Sigmoid colon (tissue), 6 donors: ENCODE measurements at regions not wholly inside any gene's neighbourhood (a gene's known extent, or its start where the extent isn't known, plus 50 kb on each side); places are given as distances from the start of the nearest gene placed in this dataset.

Source experiments
- DNase-seq: peaks from one replicate; pipeline ENCODE4 v3.0.0-alpha.2; 2019
- H3K27ac ChIP-seq, 4 donors: fragments of 200-600 bp; sonication (generic); one replicate each; pipeline ENCODE4 v1.5.1; 2016 to 2019; ENCODE audit warnings: mild to moderate bottlenecking in 1 of 4
- H3K27me3 ChIP-seq, 3 donors: fragments of 200-600 bp; sonication (generic); one replicate each; pipeline ENCODE4 v1.5.1; 2019; ENCODE audit warnings: mild to moderate bottlenecking in 1 of 3
- H3K36me3 ChIP-seq, 4 donors: fragments of 200-600 bp; sonication (generic); one replicate each; pipeline ENCODE4 v1.5.1; 2016 to 2019
- H3K4me1 ChIP-seq, 4 donors: fragments of 200-600 bp; sonication (generic); one replicate each; pipeline ENCODE4 v1.5.1; 2017 to 2019
- H3K4me3 ChIP-seq, 4 donors: fragments of 200-600 bp; sonication (generic); one replicate each; pipeline ENCODE4 v1.5.1; 2017 to 2019; ENCODE audit warnings: mild to moderate bottlenecking in 2 of 4, moderate library complexity in 1 of 4
- H3K9me3 ChIP-seq, 4 donors: fragments of 200-600 bp in 3 of 4; sonication (generic) in 3 of 4; one replicate each; pipeline versions ENCODE4 v1.5.1 to v1.6.1; 2013 to 2019
- EP300 ChIP-seq, 4 donors: sonication (generic); formaldehyde crosslinking; IDR thresholded peaks; one replicate each; pipeline ENCODE4 v1.6.1; 2017; ENCODE audit warnings: antibody characterized with exemption in 4 of 4
- POLR2A ChIP-seq, 2 donors: fragments of 450-650 bp; IDR thresholded peaks; one replicate each; pipeline ENCODE4 v1.6.1; 2016; ENCODE audit warnings: antibody characterized with exemption in 2 of 2, mild to moderate bottlenecking in 2 of 2, moderate library complexity in 2 of 2
- POLR2AphosphoS5 ChIP-seq, 4 donors: sonication (generic); formaldehyde crosslinking; IDR thresholded peaks; one replicate each; pipeline ENCODE4 v1.6.1; 2017; ENCODE audit warnings: antibody characterized with exemption in 4 of 4
- WGBS, 2 donors: extraction: QIAGEN DNeasy Blood & Tissue Kit; methylation state at CpG; one replicate each; pipeline ENCODE4 v1.1.7; 2013; 5-methylcytosine and 5-hydroxymethylcytosine counted together
- intact Hi-C: fragments of 100-400 bp; cut with DNase I; formaldehyde crosslinking; loops from one replicate; pipeline ENCODE4 v1.15.1; 2023
- TF ChIP-seq, protein P1 (sequence below), 4 experiments: fragments of 450-650 bp in 3 of 4; fragments of 200-600 bp in 1 of 4; IDR thresholded peaks; one replicate each; pipeline ENCODE4 v1.5.1; 2016 to 2019; ENCODE audit warnings: antibody characterized with exemption in 4 of 4, mild to moderate bottlenecking in 3 of 4, moderate library complexity in 2 of 4
- donor health status: healthy with polysubstance abuse.
- donor health status: healthy.

DNA sequence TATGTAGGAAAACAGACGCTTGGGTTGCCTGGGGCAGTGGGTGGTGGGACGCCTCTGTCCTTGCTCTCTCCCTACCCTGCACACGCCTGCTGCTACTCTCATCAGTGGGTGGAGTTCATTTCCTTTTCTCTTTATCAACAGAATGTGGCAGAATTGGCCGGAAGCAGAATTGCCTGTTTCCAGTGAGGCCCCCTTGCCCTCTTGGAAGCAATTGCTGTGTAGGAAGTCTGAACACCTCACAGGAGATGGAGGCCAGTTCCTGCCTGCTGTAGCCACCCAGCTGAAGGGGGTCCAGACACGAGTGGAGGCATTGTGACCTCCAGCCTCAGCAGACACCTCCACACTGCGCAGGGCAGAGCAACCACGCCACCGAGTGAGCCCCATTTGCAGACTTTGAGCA is 331.6 kb upstream of the ZNF32 start:
- Histone ChIP-seq H3K27ac (no peak overlapping the region), H3K36me3 (no peaks in the 10 kb centered on the region), H3K27me3 (no peaks in the 10 kb centered on the region), H3K9me3 (no peaks in the 10 kb centered on the region), H3K4me1 (no peaks in the 10 kb centered on the region), H3K4me3 (no peak overlapping the region)
- intact Hi-C loops = no loop called here
- WGBS, 2 donors = 55 to 67% methylated on average over 8 of the region's 8 CpGs
- TF ChIP-seq EP300 (IDR thresholded peaks at IDR 0.05) (no peak), POLR2AphosphoS5 (IDR thresholded peaks at IDR 0.05) (no peak), POLR2A (IDR thresholded peaks at IDR 0.05) (no peak)
- TF ChIP-seq, protein P1, sequence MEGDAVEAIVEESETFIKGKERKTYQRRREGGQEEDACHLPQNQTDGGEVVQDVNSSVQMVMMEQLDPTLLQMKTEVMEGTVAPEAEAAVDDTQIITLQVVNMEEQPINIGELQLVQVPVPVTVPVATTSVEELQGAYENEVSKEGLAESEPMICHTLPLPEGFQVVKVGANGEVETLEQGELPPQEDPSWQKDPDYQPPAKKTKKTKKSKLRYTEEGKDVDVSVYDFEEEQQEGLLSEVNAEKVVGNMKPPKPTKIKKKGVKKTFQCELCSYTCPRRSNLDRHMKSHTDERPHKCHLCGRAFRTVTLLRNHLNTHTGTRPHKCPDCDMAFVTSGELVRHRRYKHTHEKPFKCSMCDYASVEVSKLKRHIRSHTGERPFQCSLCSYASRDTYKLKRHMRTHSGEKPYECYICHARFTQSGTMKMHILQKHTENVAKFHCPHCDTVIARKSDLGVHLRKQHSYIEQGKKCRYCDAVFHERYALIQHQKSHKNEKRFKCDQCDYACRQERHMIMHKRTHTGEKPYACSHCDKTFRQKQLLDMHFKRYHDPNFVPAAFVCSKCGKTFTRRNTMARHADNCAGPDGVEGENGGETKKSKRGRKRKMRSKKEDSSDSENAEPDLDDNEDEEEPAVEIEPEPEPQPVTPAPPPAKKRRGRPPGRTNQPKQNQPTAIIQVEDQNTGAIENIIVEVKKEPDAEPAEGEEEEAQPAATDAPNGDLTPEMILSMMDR (IDR thresholded peaks at IDR 0.05) = no peak
- DNase-seq = no peak

DNA sequence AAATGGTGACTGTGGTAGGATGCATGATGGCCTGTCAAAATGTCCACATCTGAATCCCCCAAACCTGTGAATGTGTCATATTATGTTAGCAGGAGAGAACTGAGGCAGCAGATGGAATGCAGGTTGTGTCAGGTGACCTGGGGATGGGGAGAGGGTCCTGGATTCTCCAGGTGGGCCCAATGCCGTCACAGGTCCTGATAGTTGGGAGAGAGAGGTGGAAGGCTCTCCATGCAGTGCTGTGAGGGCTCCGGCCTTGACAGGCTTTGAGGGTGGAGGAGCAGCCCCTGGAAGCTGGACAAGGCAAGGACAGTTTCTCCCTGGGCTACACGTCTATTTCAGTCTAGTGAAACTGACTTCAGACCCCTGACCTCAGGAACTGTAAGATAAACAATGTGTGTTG is 330.9 kb upstream of the ZNF32 start:
- intact Hi-C loops = no loop called here
- Histone ChIP-seq H3K27me3 (no peaks in the 10 kb centered on the region), H3K4me1 (no peaks in the 10 kb centered on the region), H3K9me3 (no peaks in the 10 kb centered on the region), H3K4me3 (no peak overlapping the region), H3K27ac (no peak overlapping the region), H3K36me3 (no peaks in the 10 kb centered on the region)
- DNase-seq = no peak
- WGBS, 2 donors = 76 to 92% methylated on average over 3 of the region's 3 CpGs
- no peak for TF ChIP-seq POLR2AphosphoS5 (IDR thresholded peaks at IDR 0.05)
- no peak for TF ChIP-seq EP300 (IDR thresholded peaks at IDR 0.05)
- TF ChIP-seq POLR2A (IDR thresholded peaks at IDR 0.05) = no peak
- TF ChIP-seq, protein P1 (IDR thresholded peaks at IDR 0.05) = no peak

DNA sequence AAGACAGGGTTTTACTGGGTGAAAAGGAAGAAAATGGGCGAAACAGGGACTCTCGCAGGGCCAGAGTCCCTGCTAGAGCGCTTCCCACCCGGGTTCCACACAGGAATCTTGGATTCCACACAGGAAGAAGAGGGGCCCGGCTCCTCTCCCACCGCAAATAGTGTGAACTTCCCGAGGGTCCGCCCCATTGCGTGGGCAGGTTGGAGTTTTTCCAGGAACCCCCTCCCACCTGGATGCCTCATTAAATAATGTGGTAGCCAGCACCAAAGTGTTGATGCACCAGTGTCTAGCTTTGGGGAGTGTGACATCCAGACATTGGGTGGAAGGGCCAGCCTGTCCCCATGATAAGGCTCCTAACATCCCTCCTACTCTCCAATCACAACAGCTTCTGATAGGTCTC is 330.3 kb upstream of the ZNF32 start:
- Histone ChIP-seq H3K27ac (no peak overlapping the region), H3K9me3 (no peaks in the 10 kb centered on the region), H3K27me3 (no peaks in the 10 kb centered on the region), H3K4me3 (no peak overlapping the region), H3K4me1 (no peaks in the 10 kb centered on the region), H3K36me3 (no peaks in the 10 kb centered on the region)
- WGBS, 2 donors = 90 to 93% methylated on average over 9 of the region's 9 CpGs
- DNase-seq = no peak
- intact Hi-C loops = no loop called here
- TF ChIP-seq POLR2A (IDR thresholded peaks at IDR 0.05) (no peak), POLR2AphosphoS5 (IDR thresholded peaks at IDR 0.05) (no peak), EP300 (IDR thresholded peaks at IDR 0.05) (no peak)
- TF ChIP-seq, protein P1 (IDR thresholded peaks at IDR 0.05) = no peak

DNA sequence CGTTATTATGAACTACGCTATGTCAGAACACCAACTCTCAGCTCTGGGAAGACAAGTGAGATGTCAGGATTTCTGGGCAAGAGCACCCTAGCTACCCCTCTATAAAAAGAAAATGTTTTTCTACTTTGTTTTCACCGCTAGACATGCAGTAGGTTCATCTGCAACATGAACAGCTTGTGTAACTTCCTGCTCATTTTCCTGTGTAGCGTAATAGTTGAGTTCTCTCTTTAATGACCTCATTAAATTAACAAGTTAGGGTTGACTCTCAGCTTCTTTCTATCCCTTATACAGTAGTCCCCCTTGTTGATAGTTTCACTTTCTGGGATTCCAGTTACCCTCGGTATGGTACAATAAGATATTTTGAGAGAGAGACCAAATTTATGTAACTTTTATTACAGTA is 329.4 kb upstream of the ZNF32 start:
- intact Hi-C loops = no loop called here
- Histone ChIP-seq H3K27me3 (no peaks in the 10 kb centered on the region), H3K4me1 (no peaks in the 10 kb centered on the region), H3K9me3 (no peaks in the 10 kb centered on the region), H3K4me3 (no peak overlapping the region), H3K27ac (no peak overlapping the region), H3K36me3 (no peaks in the 10 kb centered on the region)
- TF ChIP-seq EP300 (IDR thresholded peaks at IDR 0.05) (no peak), POLR2AphosphoS5 (IDR thresholded peaks at IDR 0.05) (no peak), POLR2A (IDR thresholded peaks at IDR 0.05) (no peak)
- TF ChIP-seq, protein P1 (IDR thresholded peaks at IDR 0.05) = no peak
- DNase-seq = no peak
- 62 to 79% methylated on average over 5 of the region's 5 CpGs for WGBS, 2 donors

DNA sequence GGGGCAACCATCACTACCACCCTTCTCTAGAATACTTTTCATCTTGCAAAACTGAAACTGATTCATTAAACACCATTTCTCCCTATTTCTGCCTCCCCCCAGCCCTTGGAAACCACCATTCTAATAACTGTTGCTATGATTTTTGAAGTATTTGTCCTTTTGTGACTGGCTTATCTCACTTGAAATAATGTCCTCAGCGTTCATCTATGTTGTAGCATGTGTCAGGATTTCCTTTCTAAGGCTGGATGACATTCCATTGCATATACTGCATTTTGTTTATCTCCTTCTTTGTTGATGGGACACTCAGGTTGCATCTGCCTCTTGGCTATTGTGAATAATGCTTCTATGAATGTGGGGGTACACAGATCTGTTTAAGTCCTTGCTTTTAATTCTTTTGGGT is 327.6 kb upstream of the ZNF32 start:
- Histone ChIP-seq H3K27ac (no peak overlapping the region), H3K36me3 (no peaks in the 10 kb centered on the region), H3K4me1 (no peaks in the 10 kb centered on the region), H3K9me3 (no peaks in the 10 kb centered on the region), H3K27me3 (no peaks in the 10 kb centered on the region), H3K4me3 (no peak overlapping the region)
- WGBS, 2 donors = 51 to 74% methylated on average over 1 of the region's 1 CpG
- intact Hi-C loops = no loop called here
- no peak for DNase-seq
- TF ChIP-seq POLR2AphosphoS5 (IDR thresholded peaks at IDR 0.05) = no peak
- TF ChIP-seq POLR2A (IDR thresholded peaks at IDR 0.05) = no peak
- TF ChIP-seq, protein P1 (IDR thresholded peaks at IDR 0.05) = no peak
- TF ChIP-seq EP300 (IDR thresholded peaks at IDR 0.05) = no peak
